PC-9 (cell line): ENCODE measurements at regions not wholly inside any gene's neighbourhood (a gene's known extent, or its start where the extent isn't known, plus 50 kb on each side); places are given as distances from the start of the nearest gene placed in this dataset.

Experiments
- EZH2 ChIP-seq: fragments of 200-600 bp; sonication (generic); IDR thresholded peaks from 2 replicates; pipeline ENCODE4 v1.8.0; 2017; ENCODE audit warnings: antibody characterized with exemption, low read depth
- TF ChIP-seq, protein P1 (sequence below): fragments of 200-600 bp; sonication (generic); conservative IDR thresholded peaks from 2 replicates; pipeline ENCODE4 v1.6.1; 2017; ENCODE audit warnings: mixed run types, antibody characterized with exemption, mild to moderate bottlenecking, moderate library complexity

DNA sequence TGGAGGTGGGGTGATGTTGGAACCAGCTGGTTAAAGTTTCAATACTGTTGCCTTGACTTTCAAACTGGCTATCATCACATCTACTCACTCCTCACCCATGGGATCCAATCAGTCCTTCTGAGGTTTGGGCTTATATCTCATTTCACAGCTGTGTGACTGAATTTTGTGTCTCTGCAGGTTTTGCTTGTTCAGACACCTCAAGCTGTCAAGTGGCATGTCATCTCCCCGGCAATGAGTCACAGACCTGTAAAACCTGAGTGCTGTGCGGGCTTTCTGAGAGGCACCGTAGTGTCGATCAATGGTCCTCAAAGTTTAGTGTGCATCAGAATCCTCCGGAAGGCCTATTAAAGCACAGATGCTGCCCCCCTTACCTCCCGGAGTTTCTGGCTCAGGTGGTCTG lies 86.4 kb upstream of the RORA start:
- TF ChIP-seq EZH2 = no peak
- TF ChIP-seq, protein P1, sequence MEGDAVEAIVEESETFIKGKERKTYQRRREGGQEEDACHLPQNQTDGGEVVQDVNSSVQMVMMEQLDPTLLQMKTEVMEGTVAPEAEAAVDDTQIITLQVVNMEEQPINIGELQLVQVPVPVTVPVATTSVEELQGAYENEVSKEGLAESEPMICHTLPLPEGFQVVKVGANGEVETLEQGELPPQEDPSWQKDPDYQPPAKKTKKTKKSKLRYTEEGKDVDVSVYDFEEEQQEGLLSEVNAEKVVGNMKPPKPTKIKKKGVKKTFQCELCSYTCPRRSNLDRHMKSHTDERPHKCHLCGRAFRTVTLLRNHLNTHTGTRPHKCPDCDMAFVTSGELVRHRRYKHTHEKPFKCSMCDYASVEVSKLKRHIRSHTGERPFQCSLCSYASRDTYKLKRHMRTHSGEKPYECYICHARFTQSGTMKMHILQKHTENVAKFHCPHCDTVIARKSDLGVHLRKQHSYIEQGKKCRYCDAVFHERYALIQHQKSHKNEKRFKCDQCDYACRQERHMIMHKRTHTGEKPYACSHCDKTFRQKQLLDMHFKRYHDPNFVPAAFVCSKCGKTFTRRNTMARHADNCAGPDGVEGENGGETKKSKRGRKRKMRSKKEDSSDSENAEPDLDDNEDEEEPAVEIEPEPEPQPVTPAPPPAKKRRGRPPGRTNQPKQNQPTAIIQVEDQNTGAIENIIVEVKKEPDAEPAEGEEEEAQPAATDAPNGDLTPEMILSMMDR = no peak
